ENCODE measurements at regions not wholly inside any gene's neighbourhood (a gene's known extent, or its start where the extent isn't known, plus 50 kb on each side); places are given as distances from the start of the nearest gene placed in this dataset.
"Not testable (repeated sequence)": the region's sequence is repeated elsewhere in the genome, so short reads cannot be mapped to it uniquely, and the experiment has no call there.

GRCh38 chr17:53749178-53749577, 73.5 kb upstream of the KIF2B start:
- Histone ChIP-seq H3K4me2 (ENCODE audit: low read length) (no peak overlapping the region), H3F3A (ENCODE audit: control insufficient read depth, insufficient read depth) (no peaks in the 10 kb centered on the region), H4K20me1 (ENCODE audit: control insufficient read depth, insufficient read depth, low read depth, low read length) (no peaks in the 10 kb centered on the region), H3K4me3 (ENCODE audit: low read length) (no peak overlapping the region), H3K4me1 (ENCODE audit: control insufficient read depth, low read length) (no peaks in the 10 kb centered on the region), H3K36me3 (ENCODE audit: control insufficient read depth, low read length) (no peaks in the 10 kb centered on the region), H3K27me3 (ENCODE audit: control insufficient read depth, low read length) (no peaks in the 10 kb centered on the region), H3K27ac (ENCODE audit: low read depth, low read length) (no peak overlapping the region), H3K9me2 (replicated peaks; ENCODE audit: control insufficient read depth, low read length) (no peaks in the 10 kb centered on the region), H3K79me2 (ENCODE audit: control insufficient read depth, low read length) (no peaks in the 10 kb centered on the region), H3K9me3 (ENCODE audit: control insufficient read depth, insufficient read depth, low read length) (no peaks in the 10 kb centered on the region)
- TF ChIP-seq CTCF (IDR thresholded peaks at IDR 0.05; ENCODE audit: low read depth, low read length, poor library complexity, severe bottlenecking) = no peak
- TF ChIP-seq EZH2phosphoT487 (IDR thresholded peaks at IDR 0.05; ENCODE audit: borderline replicate concordance, low read length) = no peak

GRCh38 chr17:53748159-53748820, 74.4 kb upstream of the KIF2B start:
- not testable (repeated sequence) for H3K36me3 ChIP-seq (ENCODE audit: control insufficient read depth, low read length); H4K20me1 ChIP-seq (ENCODE audit: control insufficient read depth, insufficient read depth, low read depth, low read length); H3K4me2 ChIP-seq (ENCODE audit: low read length); H3K27ac ChIP-seq (ENCODE audit: low read depth, low read length); H3K9me3 ChIP-seq (ENCODE audit: control insufficient read depth, insufficient read depth, low read length); H3F3A ChIP-seq (ENCODE audit: control insufficient read depth, insufficient read depth); H3K4me1 ChIP-seq (ENCODE audit: control insufficient read depth, low read length); H3K4me3 ChIP-seq (ENCODE audit: low read length); H3K27me3 ChIP-seq (ENCODE audit: control insufficient read depth, low read length); H3K9me2 ChIP-seq (replicated peaks; ENCODE audit: control insufficient read depth, low read length); H3K79me2 ChIP-seq (ENCODE audit: control insufficient read depth, low read length)

GRCh38 chr17:53740312-53740711, 82.4 kb upstream of the KIF2B start:
- H4K20me1 ChIP-seq (ENCODE audit: control insufficient read depth, insufficient read depth, low read depth, low read length) = no peaks in the 10 kb centered on the region
- no peaks in the 10 kb centered on the region for H3K36me3 ChIP-seq (ENCODE audit: control insufficient read depth, low read length)
- H3K27me3 ChIP-seq (ENCODE audit: control insufficient read depth, low read length) = no peaks in the 10 kb centered on the region
- H3F3A ChIP-seq (ENCODE audit: control insufficient read depth, insufficient read depth) = no peaks in the 10 kb centered on the region
- no peaks in the 10 kb centered on the region for H3K4me1 ChIP-seq (ENCODE audit: control insufficient read depth, low read length)
- H3K4me3 ChIP-seq (ENCODE audit: low read length) = no peak overlapping the region
- H3K4me2 ChIP-seq (ENCODE audit: low read length) = no peak overlapping the region
- no peaks in the 10 kb centered on the region for H3K79me2 ChIP-seq (ENCODE audit: control insufficient read depth, low read length)
- no peaks in the 10 kb centered on the region; the same call in 1 of the 2 replicates for H3K9me2 ChIP-seq (replicated peaks; ENCODE audit: control insufficient read depth, low read length)
- H3K9me3 ChIP-seq (ENCODE audit: control insufficient read depth, insufficient read depth, low read length) = no peaks in the 10 kb centered on the region
- no peak overlapping the region for H3K27ac ChIP-seq (ENCODE audit: low read depth, low read length)
- no peak for TF ChIP-seq EZH2phosphoT487 (IDR thresholded peaks at IDR 0.05; ENCODE audit: borderline replicate concordance, low read length)
- no peak for TF ChIP-seq CTCF (IDR thresholded peaks at IDR 0.05; ENCODE audit: low read depth, low read length, poor library complexity, severe bottlenecking)

- no peaks in the 10 kb centered on the region for H3K4me1 ChIP-seq (ENCODE audit: control insufficient read depth, low read length)
- TF ChIP-seq CTCF (IDR thresholded peaks at IDR 0.05; ENCODE audit: low read depth, low read length, poor library complexity, severe bottlenecking) (no peak), EZH2phosphoT487 (IDR thresholded peaks at IDR 0.05; ENCODE audit: borderline replicate concordance, low read length) (no peak)
- no peaks in the 10 kb centered on the region for H3K79me2 ChIP-seq (ENCODE audit: control insufficient read depth, low read length)
- H3K4me3 ChIP-seq (ENCODE audit: low read length) = no peak overlapping the region
- H3K9me3 ChIP-seq (ENCODE audit: control insufficient read depth, insufficient read depth, low read length) = no peaks in the 10 kb centered on the region
- H3K4me2 ChIP-seq (ENCODE audit: low read length) = no peak overlapping the region
- no peaks in the 10 kb centered on the region for H4K20me1 ChIP-seq (ENCODE audit: control insufficient read depth, insufficient read depth, low read depth, low read length)
- no peak overlapping the region for H3K27ac ChIP-seq (ENCODE audit: low read depth, low read length)
- H3F3A ChIP-seq (ENCODE audit: control insufficient read depth, insufficient read depth) = no peaks in the 10 kb centered on the region
- H3K36me3 ChIP-seq (ENCODE audit: control insufficient read depth, low read length) = no peaks in the 10 kb centered on the region
- no peaks in the 10 kb centered on the region; the same call in 1 of the 2 replicates for H3K9me2 ChIP-seq (replicated peaks; ENCODE audit: control insufficient read depth, low read length)
- H3K27me3 ChIP-seq (ENCODE audit: control insufficient read depth, low read length) = no peaks in the 10 kb centered on the region
Observed at GRCh38 chr17:53736516-53737240, 86.0 kb upstream of the KIF2B start.
